GM12878 (cell line): ENCODE measurements at regions not wholly inside any gene's neighbourhood (a gene's known extent, or its start where the extent isn't known, plus 50 kb on each side); places are given as distances from the start of the nearest gene placed in this dataset.

Source experiments
- CEBPB ChIP-seq, 2 experiments: fragments of 150-350 bp in 1 of 2; IDR thresholded peaks; 2 replicates each; pipeline ENCODE4 v1.6.1; 2012 to 2014; ENCODE audit warnings: low read depth in 2 of 2, low read length in 2 of 2, borderline replicate concordance in 1 of 2, inconsistent platforms in 1 of 2
- NFIC ChIP-seq: IDR thresholded peaks from 2 replicates; pipeline ENCODE4 v1.6.1; 2012; ENCODE audit warnings: low read depth, mild to moderate bottlenecking, inconsistent platforms, low read length, moderate library complexity
- POLR2A ChIP-seq: IDR thresholded peaks from 2 replicates; pipeline ENCODE4 v1.6.1; 2011; ENCODE audit warnings: low read depth, mild to moderate bottlenecking, low read length

DNA sequence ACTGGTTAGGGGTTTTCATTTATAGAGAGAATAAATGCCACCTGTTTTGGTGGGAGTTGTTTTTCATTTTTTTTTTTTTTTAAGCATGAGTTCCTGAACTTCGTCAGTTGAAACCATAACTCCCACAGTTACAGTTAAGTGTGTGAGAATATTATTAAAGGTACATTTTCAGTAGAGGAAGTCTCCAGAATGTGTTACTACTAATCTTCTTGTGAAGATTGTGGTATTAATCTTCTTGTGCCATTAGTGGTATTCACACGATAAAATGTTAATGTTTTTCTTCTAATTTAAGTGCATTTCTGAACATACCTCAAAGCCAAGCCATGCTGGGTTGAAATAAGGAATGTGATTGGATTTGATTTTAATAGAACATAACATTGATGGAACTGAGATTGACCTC, 437.9 kb upstream of the GOLIM4 start:
- TF ChIP-seq POLR2A (no peak), CEBPB (IDR thresholded peaks at IDR 0.05; ENCODE audit: borderline replicate concordance in 1 of 2, low read depth in 2 of 2, low read length in 2 of 2) (no peak), NFIC (no peak)
